Spleen (tissue), 7 donors: ENCODE measurements at regions not wholly inside any gene's neighbourhood (a gene's known extent, or its start where the extent isn't known, plus 50 kb on each side); places are given as distances from the start of the nearest gene placed in this dataset.
"Not testable (repeated sequence)": the region's sequence is repeated elsewhere in the genome, so short reads cannot be mapped to it uniquely, and the experiment has no call there.

ENCODE experiments used
- CTCF ChIP-seq, 11 experiments: fragments of 200-600 bp in 7 of 11; fragments of 450-650 bp in 4 of 11; sonication (generic) in 4 of 11; IDR thresholded peaks in 8 of 11; conservative IDR thresholded peaks in 3 of 11; 1 replicate in 7 of 11; 2 replicates in 4 of 11; pipeline versions ENCODE4 v1.4.0 to v1.8.0; 2016 to 2021; ENCODE audit warnings: antibody characterized with exemption in 11 of 11, inconsistent platforms in 4 of 11, mild to moderate bottlenecking in 1 of 11
- POLR2A ChIP-seq, 3 donors: fragments of 450-650 bp; IDR thresholded peaks; one replicate each; pipeline ENCODE4 v1.5.1; 2017; ENCODE audit warnings: antibody characterized with exemption in 3 of 3, mild to moderate bottlenecking in 1 of 3
- POLR2AphosphoS5 ChIP-seq, 3 donors: sonication (generic); formaldehyde crosslinking; IDR thresholded peaks; one replicate each; pipeline ENCODE4 v1.5.1; 2017; ENCODE audit warnings: antibody characterized with exemption in 3 of 3
- donor health status: DM: no; HTN: no; CAD: no; lungs with moderate emphysema.
- donor health status: DM: no; HTN: no; CAD: no.
- donor health status: DM: no; HTN: no; CAD: no.

GRCh38 chr13:70981219-70981618 is 873.0 kb upstream of the KLHL1 start:
- TF ChIP-seq POLR2A (IDR thresholded peaks at IDR 0.05); CTCF (IDR thresholded peaks at IDR 0.05 in 8 of 11, conservative IDR thresholded peaks at IDR 0.05 in 3 of 11); POLR2AphosphoS5 (IDR thresholded peaks at IDR 0.05): not testable (repeated sequence)
